ENCODE measurements at regions not wholly inside any gene's neighbourhood (a gene's known extent, or its start where the extent isn't known, plus 50 kb on each side); places are given as distances from the start of the nearest gene placed in this dataset.

DNA sequence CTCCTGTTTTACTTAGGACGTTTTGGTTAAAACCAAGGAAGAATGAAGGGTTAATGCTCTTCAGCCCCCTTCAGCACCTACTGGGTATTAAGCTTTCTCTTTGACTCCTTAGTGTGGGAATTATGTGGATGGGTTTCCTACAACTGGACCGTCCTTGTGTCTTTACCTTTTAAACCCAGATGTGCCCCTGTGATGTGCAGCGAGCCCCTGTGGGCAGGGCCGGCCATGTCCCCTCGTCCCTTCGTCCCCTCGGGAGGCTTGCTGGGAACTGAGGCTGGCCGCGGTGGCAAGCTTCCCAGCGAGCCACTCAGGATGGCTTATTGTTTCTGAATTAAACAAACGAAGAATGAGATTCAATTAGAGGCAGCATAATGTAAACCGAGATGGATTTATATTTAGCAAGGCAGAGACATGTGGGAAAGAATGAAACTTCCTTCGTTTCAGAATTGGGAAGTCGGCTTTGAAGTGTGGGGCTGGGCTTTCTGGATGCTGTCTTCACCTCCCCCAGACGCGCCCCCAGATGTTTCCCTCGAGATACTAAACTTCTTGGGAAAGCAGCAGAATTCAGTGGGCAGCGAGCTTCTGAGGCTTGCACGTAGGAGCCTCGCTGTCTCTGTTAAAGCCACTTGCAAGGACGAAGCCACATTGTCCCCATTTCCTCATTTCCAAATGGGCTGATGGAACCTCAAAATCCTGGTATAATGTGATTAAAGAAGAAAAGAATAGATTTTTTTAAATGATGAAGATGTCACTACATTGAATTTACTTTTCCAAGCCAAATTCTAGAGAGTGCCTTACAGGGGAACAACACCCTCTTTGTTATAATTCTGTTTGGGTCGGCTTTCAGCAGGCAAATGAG lies 146.0 kb downstream of the VAPA start:
- no peak for DNase-seq

DNA sequence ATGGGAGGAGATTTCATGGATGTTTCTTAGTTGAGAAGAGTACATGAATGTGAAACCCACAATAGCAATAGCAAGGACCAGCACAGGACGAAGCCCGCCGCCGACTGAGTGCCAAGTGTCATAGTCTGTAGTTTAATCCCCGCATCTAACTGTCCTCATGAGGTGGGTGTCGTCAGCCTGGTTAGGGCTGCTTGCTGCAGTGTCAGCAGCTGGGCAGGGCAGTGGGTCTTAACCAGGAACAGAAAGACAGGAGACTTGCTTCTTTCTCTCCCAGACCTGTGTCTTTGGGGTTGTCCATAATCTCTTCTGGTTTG lies 146.6 kb downstream of the VAPA start:
- DNase-seq: no peak

DNA sequence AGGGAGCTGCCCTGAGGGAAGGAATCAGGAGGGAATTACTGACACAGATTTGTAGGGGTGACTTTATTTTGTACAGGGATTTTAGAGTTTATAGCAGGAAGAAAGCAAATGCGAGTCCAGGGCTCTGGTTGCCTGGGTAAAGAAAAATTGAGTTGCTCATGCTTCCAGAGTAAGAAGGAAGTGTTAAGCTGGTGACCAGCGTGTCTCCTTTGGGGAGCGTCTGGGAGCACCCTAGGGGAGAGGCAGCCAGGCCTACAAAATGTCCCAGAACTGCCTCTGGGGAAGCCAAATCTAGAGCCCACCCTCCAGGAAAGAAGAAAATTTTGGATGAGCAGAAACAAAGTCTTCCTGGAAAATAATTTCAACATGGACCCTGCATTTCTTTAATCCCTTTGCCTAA lies 147.0 kb downstream of the VAPA start:
- DNase-seq: no peak

- DNase-seq: no peak
Observed at GRCh38 chr18:10061566-10062140, 147.8 kb downstream of the VAPA start.

- DNase-seq: peak; percentile 90
Observed at GRCh38 chr18:10062302-10063300, 148.8 kb downstream of the VAPA start.

DNA sequence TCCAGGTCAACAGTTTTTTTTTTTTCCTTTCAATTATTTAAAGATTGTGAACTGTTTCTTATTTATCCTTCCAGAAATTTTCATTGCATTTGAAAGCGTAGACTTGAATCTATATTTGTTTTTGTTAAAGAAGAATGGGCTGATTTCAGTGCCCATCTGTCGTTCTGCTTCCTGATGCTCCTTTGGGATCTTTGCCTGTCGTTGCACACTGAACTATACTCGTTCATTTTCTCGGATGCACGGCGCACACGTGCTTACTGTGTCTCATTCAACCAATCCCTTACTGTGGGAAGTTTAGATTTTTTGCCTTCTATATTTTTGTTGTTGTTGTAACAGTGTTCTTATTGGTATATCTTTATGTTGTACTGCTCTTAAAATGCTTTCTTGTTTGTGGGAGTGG lies 149.7 kb downstream of the VAPA start:
- no peak for DNase-seq

GRCh38 chr18:10064267-10064666 lies 150.5 kb downstream of the VAPA start:
- no peak for DNase-seq

GRCh38 chr18:10065296-10065695 lies 151.5 kb downstream of the VAPA start:
- DNase-seq: no peak

GRCh38 chr18:10067670-10068659 lies 154.1 kb downstream of the VAPA start:
- no peak for DNase-seq

DNA sequence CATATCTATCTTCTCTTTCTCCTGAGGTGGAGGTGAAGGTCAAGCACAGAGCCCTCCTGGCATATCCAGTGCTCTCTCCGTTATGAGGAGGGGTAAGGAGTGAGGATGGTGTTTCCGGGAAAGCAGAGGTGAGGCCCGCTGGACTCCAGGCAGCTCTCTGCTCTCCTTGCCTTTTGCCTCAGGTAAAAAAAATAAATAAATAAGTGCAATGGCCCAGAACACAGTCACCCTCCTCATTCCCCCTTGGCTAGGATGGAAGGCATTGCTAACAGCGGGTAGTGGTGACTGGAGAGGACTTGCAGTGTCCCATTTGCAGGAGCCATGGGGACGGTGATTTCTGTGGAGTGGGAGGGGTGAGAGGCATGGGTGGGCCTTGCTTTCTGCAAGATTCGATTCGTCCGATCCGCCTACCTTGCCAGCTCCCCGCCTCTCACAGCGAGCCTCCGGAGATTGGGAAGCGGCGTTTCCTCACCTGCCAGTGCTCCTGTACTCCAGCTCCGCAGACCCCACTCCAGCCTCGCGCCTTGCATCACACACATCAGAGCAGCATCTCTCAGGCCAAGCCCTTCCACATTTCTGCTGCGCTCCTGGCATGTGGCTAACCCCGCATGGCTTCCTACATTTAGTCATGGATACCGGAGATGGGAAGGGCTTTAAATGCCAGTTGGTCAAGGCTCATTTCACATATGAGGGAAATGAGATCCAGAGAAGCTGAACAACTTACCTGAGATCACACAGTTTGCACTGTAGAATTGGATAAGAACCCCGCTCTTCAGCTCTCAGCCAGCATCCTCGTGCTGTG lies 155.2 kb downstream of the VAPA start:
- DNase-seq: no peak

GRCh38 chr18:10070561-10071000 lies 156.8 kb downstream of the VAPA start:
- no peak for DNase-seq

GRCh38 chr18:10072671-10073175 lies 158.9 kb downstream of the VAPA start:
- DNase-seq: peak; percentile 61

- DNase-seq: peak; percentile 67
Observed at GRCh38 chr18:10074110-10074509, 160.3 kb downstream of the VAPA start.

GRCh38 chr18:10074728-10075127 lies 160.9 kb downstream of the VAPA start:
- DNase-seq: no peak

- DNase-seq: no peak
Observed at GRCh38 chr18:10076502-10077030, 162.8 kb downstream of the VAPA start.

- no peak for DNase-seq
Observed at GRCh38 chr18:10077986-10078385, 164.2 kb downstream of the VAPA start.

- no peak for DNase-seq
Observed at GRCh38 chr18:10080372-10080771, 166.6 kb downstream of the VAPA start.

- DNase-seq: no peak
Observed at GRCh38 chr18:10081492-10081891, 167.7 kb downstream of the VAPA start.

DNA sequence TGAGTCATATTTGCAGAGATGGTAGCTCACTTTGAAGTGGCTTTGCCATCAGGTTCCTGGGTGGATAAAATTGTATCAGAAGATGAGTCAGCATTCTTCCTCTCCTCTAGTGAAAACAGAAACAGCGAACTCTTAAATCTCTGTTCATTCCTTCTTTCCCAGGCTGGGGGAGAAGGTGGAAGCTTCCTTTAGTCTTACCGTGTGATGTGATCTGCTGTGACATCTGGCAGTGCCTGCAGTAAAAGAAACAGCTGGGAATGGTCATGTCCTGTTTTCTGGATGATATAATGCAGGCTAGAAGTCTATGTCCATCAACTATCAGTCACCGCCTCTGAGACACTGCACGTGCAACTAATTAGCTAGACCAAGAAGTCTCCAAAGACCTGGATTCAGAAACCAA lies 171.6 kb downstream of the VAPA start:
- DNase-seq: peak; percentile 87

DNA sequence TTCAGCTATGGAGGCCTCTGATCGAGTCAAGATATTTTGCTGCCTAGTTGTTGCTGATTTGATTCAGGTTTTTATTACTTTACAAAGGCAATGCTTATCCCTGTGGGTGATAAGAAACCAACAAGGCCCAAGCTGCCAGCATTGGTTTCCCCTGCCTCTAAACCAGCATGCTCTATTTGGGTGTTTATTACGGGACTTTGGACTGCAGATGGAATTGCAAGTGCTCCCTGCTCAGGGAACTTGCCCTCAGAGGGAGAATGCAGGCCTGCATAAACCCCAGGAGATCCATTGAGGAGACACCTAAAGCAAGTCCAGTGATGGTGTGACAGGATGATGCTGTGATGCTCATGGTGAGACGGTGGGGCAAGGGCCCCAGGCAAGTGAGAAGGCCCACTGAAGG lies 172.1 kb downstream of the VAPA start:
- DNase-seq: no peak
